ENCODE measurements at regions not wholly inside any gene's neighbourhood (a gene's known extent, or its start where the extent isn't known, plus 50 kb on each side); places are given as distances from the start of the nearest gene placed in this dataset.

DNA sequence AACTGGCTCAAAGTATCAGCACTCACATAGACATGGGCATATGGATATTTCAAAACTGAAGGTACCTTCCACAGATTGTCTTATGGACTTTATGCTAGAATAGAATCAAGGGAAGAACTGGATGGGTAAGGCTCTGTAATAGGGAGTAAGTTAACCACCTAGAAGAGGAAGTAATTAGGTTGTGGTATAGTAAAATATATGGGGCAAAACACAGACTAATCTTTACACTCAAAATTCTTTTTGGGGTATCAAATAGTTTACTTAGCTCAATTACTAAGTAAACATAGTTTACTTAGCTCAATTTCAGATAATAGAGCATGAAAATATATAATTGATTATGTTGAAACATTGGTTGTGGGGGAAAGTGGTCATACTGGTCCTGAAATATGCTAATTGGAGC is 94.2 kb upstream of the ATXN1 start:
- DNase-seq (ENCODE audit: low read depth in 2 of 2) = no peak

DNA sequence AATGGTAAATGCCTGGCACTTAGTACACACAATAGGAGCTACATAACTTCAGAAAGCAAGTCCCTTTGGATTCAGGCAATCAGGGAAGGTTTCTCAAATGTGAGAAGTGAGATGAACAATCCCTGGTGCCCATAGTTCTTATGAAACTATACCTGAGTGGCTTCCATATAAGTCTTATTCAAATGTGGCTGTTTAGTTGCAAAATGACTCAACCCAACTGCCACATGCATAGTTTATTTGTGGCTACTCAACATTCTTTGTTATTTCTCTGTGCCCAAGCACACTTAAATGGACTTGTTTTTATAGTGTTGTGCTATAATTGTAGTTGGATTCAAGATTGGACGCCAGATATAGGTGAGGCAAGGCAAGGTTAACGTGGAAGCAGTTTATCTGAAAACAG is 93.7 kb upstream of the ATXN1 start:
- DNase-seq (ENCODE audit: low read depth in 2 of 2) = no peak

DNA sequence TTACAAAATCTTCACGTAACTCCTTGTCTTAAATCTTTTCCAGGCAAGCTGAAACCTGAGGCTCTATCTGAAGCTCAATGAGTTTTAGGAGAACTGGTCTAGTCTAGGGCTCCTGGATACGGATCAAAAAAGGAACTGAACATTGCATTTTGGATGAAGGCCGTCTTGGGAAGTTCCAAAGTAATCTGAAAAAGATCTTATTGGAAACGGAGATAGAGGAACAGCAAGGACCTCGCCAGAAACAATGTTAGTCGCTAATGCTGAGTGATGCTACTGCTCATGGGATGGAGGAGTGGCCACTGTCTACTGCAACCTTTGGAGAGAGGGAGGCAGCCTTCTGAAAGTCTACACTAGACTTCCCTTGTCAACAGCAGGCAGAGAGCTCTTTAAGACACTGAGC is 91.4 kb upstream of the ATXN1 start:
- DNase-seq (ENCODE audit: low read depth in 2 of 2) = no peak

DNA sequence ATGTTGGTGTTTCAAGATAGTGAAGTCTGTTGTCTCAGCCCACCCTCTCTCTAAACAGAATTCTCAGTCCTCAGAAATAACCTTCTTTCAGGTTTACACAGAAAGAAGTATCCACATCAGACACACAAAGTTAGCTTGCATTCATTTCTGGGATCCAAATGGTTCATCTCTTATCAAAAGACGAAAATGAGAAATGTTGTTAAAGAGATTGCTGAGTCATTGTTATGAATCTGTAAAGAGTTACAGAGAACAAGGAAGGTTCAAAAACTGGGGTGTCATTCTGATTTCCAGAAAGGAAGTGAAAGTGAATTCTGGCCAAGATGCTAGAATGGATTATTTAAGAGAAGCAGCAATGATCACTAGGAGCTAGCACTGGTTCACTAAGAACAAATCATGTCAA is 90.5 kb upstream of the ATXN1 start:
- no peak for DNase-seq (ENCODE audit: low read depth in 2 of 2)

DNA sequence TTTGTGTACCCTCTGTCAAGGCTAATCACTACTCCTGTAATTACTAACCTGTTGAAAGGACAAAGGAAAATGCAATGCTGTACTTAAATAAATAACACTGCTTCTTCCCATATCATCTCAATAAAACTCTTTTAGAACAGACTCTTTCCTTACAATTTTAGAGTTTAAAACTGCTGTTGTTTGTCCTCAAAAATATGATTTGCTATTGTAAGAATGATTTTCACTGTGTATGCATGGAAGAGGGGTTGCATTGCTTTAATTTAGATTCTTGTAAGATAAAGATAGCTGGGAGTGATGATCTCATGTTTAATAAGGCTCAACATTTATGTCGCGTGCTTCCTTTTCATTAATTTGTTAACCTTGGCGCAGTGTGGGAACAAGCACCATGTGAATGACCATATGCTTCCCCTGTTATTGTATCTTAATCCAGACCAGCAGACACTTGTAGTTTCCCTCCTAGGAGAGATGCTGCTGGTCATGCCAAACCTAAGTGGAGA is 89.8 kb upstream of the ATXN1 start:
- DNase-seq (ENCODE audit: low read depth in 2 of 2) = no peak

DNA sequence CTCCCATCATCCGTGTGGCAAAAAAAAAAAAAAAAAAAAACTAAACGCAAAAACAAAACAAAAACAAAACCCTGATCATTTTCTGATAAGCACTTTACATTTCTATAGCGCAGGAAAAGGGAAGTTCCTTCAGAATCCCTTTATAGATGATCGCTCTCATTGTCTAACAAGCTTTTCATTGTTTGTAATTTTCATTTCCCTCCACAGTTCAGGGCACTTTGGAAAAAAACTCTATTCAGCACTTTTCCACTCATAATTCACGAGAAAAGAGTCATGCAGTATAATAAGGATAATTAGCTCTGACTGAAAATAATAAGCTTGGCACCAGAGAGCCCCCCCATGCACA is 89.4 kb upstream of the ATXN1 start:
- no peak for DNase-seq (ENCODE audit: low read depth in 2 of 2)

DNA sequence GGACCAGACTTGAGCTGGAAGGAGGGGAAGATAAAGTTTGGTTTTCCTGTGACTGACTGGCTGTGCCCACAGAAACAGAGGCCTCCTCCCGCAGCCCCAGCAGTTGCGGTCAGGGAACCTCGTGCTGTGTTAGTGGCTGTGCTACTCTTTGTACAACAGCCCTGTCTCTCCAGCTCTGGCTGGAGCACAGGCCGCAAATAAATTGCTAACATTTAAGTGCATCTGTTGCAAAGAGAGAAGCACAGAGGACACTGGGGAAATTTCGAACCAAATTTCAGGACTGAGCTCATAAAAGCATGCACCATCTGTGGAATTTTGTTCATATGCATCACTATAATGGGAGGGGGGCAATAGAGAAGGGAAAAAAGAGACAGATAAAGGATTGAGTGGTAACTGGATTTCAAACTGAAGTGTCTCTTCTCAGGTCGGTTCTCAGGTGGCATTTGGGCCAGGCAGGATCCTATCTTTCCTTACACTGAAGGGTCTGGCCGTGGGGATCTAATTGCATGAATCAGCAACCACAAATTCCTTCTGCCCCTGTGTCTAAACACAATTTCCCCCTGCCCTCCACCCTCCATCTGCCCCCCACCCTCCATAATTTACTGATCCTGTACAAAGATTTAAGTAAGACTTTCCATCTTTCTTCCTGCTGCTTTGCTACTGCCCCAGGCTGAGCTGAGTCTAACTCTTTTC is 88.9 kb upstream of the ATXN1 start:
- DNase-seq (ENCODE audit: low read depth in 2 of 2) = no peak

DNA sequence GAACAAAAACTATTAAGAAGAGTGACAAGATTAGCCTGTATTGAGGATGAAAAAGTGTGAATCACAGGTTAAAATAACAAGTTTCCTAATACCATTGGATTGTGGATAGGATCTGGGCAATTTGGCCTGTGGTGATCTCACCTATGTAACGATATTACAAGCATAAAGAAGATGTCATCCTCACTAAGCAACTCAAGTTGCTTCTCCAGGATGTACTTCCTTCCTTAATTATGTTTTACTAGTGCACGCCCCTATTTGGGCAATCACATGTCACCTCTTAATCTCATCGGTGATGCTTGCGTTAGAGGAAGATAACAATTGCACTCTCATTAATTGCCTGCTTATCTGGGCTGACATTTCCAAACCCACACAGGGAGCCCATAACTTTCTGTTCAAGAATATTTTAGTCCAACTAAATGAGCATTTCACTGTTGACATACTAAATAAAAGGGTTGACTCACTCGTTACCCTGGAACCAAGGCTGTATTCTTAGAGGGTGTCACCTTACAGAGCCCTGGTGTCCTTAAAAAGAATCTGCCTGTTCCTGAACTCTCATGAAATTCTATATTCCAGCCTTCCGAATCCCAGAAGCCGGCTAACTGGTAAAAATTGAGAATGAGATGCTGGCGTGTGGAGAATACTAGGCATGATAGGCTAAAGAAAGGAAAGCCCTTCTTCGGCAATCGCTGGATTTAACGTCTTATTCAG is 88.2 kb upstream of the ATXN1 start:
- no peak for DNase-seq (ENCODE audit: low read depth in 2 of 2)

DNA sequence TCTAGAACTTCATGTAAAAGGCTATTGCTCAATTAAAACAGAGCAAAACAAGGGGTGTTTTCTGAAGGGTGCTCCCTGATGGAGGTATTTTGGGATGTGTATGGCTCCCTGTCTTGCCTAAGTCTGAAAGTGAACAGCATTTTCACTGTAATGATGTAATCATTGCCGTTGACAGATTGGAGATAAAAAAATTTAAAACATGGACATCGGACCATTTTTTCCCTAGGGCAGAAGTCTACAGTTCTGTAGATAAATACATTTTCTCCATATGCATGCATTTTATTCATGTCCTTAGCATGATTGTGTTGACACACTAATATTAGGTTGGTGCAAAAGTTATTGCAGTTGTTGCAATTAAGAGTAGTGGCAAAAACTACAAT is 85.1 kb upstream of the ATXN1 start:
- no peak for DNase-seq (ENCODE audit: low read depth in 2 of 2)

DNA sequence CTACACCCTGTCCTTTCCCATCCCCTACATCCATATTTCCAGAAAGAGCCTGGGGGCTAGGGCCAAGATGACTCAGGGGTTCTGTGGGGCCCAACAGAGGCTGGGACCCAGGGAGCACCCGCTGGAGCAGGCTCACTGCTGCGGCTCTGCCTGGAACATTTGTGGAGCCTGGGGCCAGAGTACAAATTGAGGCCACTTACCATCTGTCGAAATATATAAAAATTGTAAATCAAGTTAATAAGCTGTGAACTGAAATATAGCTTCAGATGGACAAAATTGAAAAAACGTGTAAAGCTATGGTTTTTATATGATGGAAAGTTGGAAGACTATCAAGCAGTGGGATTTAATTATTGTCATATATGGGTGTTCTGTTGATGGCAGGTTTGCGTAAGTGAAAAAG is 82.9 kb upstream of the ATXN1 start:
- DNase-seq (ENCODE audit: low read depth in 2 of 2) = no peak

DNA sequence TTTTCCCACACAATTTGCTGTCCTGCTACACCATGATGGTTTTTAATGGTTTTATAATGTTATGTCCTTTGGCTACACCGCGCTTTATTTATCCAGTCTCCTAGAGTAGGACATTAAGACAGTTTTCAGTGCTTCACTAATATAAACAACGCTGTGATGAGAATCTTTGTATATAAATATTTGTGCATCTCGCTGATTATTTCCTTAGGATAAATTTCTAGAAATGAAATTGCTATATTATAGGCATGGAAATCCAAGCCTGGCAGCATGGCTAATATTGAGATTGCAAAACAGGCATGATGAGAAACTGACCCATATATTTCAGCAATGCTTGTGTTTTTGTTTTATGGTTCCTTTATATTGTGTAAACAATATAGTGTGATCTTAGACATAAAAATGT is 81.4 kb upstream of the ATXN1 start:
- no peak for DNase-seq (ENCODE audit: low read depth in 2 of 2)

DNA sequence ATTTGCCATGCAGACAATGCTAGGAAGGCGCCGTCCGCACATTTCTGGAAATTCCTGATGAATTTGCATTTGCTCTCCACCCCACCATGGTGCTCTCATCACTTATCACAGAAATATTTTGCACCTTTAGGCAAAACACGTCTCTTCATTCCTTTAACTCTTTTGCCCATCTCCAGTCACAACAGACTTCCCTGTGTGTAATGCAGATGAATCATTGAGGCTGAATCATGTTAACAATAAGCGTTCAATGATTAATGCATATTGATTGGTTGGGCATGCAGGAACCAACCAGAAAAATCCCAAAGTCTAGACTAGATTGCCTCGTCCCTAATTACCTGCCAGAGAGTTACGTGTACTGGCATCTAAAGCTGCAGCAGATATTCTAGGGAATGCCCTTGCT is 80.0 kb upstream of the ATXN1 start:
- no peak for DNase-seq (ENCODE audit: low read depth in 2 of 2)

DNA sequence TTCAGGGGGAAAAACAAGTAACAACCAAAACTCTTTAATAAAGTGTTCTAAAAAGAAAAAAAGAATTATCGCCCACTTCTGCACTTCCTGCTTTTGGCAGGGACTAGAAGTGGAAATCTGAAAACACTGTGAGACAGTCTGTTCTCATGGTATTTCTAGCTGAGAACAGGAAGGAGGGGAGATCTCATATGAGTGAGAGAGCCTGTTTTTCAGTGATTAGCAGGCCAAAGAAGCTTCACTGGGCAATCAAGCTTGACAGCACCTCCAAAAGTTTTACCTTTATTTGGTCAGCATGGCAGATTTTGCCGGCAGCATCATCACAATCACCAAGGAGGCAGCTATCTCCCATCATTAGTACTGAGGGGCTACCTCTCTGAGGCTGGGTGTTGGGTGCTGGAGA is 79.5 kb upstream of the ATXN1 start:
- no peak for DNase-seq (ENCODE audit: low read depth in 2 of 2)

DNA sequence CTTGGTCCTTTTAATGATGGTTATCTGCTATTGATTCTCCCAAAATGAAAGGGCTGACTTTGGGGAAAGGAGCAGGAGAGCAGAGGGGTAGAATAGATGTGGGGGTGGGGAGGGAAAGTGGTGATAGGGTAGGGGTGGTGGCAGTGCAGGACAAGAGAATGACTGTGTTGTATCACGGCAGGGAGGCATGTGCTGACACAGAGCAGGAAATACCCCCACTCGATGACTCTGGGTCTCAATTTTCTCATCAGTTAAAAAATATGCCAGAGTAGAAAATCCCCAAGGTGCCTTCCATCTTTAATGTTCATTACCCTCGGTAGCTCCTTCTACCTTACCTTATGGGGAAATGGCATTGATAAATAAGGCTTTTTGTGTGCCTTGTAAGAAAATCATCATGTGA is 79.0 kb upstream of the ATXN1 start:
- DNase-seq (ENCODE audit: low read depth in 2 of 2) = no peak

DNA sequence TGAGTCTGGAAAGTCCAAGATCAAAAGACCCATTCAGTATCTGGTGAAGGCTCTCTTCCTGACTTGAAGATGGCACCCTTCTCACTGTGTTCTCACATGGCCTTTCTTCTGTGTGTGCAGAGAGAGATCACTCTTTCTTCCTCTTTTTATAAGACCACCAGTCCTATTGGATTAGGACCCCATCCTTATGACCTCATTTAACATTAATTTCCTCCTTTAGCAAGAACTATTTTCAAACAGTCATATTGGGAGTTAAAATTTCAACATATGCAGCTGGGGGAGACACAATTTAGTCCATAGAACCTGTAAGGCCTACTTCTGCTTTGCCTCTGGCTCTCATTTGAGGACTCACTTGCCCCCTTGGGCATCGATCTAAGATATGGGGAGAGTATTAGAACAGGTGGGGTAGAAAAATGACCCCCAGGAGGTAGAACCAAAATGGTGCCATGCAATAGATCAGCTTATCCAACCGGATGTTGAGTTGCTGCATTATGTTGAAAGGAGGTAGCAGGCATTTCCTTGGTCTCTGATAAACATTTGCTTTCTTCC is 78.4 kb upstream of the ATXN1 start:
- DNase-seq (ENCODE audit: low read depth in 2 of 2) = no peak

DNA sequence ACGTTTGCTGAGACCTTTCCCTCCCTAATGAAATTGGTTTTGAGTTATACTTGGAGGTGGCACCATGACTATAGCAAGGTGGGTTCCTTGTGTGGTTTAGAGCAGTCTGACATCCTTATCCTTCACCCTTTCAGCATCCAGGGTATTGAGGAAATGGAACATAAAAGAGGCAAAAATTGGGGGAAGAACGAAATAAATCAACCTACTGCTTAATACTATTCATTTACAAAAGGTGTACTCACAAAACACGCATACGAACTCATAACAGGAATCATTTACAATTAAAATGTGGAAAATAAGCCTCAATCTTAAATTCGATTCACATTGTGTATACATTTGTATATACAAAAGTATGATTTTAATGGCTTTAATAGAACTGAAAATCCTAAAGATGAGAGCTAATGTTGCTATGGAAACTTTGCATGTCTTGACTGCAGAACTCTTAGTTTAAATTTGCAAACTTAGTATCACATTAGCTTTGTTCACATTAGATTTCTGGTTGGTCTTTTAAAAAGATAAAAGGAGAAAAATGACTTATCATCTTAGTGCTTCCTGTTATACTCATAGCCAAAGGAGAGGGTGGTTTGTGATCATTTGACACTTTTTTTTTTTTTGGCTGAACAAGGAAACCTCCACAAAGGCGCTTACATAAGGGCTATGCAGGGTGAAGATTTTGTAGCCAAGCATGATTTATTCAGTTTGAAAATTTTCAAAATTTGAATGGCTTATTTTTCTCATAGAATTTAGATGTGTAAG is 76.1 kb upstream of the ATXN1 start:
- no peak for DNase-seq (ENCODE audit: low read depth in 2 of 2)

DNA sequence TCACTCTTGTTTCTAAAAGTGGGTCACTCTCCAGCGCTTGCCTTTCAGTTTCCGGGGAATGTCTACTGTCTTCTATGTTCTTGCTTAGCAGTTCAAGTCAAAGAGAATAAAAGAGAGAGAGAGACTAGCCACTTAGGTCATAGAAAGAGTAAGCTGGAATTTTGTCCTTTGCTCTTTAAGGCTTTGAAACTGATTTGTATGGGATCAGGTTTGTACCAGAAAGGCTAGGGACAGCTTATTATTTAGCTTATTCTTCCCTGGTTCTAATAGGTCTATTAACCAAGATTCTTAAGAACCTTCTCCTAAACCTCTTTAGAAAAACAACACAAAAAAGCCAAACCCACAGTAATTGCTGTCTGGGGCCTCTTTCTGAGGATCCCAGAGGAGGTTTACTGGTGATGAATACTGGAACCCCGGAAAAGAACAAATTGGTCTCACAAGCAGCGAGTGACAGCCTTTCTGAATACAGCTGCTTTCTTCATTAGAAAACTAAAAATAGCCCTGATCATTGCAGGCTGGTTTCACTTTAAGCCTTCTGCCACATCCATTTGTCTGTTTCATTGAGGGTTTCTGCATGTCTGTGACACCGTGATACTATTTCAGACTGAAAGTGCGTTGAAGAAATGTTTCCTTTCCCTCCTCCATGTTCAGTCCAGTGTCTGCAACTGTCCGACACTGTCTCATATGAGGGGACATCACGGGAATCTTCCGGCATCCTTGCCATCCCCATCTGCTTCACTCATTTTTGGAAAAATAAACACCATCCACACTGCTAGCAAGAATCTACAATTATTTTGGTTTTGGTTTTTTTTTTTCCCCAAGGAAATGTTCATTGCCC is 75.1 kb upstream of the ATXN1 start:
- no peak for DNase-seq (ENCODE audit: low read depth in 2 of 2)

DNA sequence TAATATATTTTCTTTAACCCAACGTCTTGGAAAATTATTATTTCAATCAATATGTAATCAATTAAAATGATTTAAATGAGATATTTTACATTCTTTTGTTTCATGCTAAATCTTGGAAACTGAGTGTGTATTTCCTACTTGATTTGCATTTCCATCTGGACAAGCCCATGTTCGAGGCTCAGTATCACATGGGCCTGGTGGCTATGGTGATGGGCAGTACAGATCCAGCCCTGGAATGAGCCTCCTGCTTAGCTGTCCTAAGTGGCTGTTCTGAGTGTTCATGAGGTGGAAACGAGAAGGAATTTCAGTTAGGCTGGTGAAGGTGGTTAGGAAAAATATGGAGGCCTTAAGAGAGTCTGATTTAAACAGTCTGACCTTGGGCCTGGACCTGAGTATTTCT is 73.0 kb upstream of the ATXN1 start:
- no peak for DNase-seq (ENCODE audit: low read depth in 2 of 2)

DNA sequence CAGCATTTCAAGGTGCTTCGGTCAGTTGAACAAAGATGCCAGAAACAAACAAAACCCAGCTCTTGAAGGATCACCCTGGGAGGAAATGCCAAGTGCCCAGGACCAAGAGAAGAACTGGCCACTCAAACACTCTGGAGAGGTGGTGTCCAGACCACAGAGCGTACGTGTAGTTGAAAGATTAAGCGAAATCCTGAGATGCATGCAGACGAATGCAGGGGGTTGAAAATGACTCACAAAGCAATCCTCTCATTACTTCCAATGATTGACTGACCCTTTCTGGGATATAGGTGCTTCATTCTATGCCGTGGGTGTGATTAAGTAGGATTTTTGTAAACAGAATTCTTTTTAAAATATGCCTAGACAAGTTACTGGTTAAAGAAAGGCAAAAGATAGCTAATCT is 71.5 kb upstream of the ATXN1 start:
- no peak for DNase-seq (ENCODE audit: low read depth in 2 of 2)

DNA sequence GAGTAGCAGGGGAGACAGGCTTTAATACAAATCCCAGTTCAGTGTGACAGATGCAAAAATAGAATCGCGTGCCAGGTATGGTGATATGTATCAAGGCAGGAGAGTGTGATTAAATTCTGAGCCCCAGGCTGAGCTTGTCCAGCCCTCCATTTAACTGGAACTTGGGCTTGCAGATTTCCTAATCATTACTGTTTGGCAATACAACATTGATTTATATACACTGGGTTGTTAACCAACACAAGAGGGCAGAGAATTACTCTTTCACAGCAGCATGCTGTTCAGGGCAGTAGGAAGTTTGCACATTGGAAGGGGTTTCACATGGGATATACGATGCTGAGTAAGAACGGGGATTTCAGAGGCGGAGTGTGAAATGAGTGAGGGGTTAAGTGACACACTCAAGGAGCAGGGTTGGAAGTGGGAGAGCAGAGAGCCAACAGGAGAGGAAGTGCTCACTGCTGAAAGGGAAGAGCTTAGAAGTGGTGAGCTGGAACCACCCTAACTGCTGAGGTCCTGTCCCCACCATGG is 70.8 kb upstream of the ATXN1 start:
- DNase-seq (ENCODE audit: low read depth in 2 of 2) = no peak

DNA sequence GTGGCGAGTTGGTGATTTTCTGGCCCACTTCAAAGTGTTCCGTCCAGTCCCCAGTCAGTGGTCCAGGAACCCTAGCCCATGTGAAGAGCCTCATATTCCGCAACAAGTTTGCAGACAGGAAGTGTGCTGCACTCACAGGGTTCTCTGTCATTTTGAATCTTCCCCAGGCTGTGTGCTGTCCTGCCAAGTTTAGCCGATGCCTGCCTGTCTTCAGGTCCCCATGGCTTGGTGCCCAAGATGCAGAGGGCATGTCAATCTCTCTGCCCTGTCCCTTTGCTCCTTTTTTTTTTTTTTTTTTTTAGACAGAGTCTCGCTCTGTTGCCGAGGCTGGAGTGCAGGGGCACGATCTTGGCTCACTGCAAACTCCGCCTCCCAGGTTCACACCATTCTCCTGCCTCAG is 69.9 kb upstream of the ATXN1 start:
- no peak for DNase-seq (ENCODE audit: low read depth in 2 of 2)

DNA sequence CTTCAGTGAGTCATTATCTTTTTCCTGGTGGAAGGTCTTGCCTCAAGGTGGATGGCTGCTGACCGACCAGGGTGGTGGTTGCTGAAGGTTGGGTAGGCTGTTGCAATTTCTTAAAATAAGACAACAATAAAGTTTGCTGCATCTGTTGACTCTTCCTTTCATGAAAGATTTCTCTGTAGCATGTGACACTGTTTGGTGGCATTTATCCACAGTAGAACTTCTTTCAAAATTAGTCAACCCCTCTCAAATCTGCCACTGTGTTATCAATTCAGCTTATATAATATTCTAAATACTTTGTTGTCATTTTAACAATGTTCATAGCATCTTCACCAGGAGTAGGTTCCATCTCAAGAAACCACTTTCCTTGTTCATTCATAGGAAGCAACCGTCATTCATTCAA is 66.8 kb upstream of the ATXN1 start:
- no peak for DNase-seq (ENCODE audit: low read depth in 2 of 2)
